Sigmoid colon (tissue), 4 donors: ENCODE measurements at regions not wholly inside any gene's neighbourhood (a gene's known extent, or its start where the extent isn't known, plus 50 kb on each side); places are given as distances from the start of the nearest gene placed in this dataset.

Experiments used
- EP300 ChIP-seq, 4 donors: sonication (generic); formaldehyde crosslinking; IDR thresholded peaks; one replicate each; pipeline ENCODE4 v1.6.1; 2017; ENCODE audit warnings: antibody characterized with exemption in 4 of 4
- POLR2A ChIP-seq, 2 donors: fragments of 450-650 bp; IDR thresholded peaks; one replicate each; pipeline ENCODE4 v1.6.1; 2016; ENCODE audit warnings: antibody characterized with exemption in 2 of 2, mild to moderate bottlenecking in 2 of 2, moderate library complexity in 2 of 2
- POLR2AphosphoS5 ChIP-seq, 4 donors: sonication (generic); formaldehyde crosslinking; IDR thresholded peaks; one replicate each; pipeline ENCODE4 v1.6.1; 2017; ENCODE audit warnings: antibody characterized with exemption in 4 of 4
- TF ChIP-seq, protein P1 (sequence below), 4 experiments: fragments of 450-650 bp in 3 of 4; fragments of 200-600 bp in 1 of 4; IDR thresholded peaks; one replicate each; pipeline ENCODE4 v1.5.1; 2016 to 2019; ENCODE audit warnings: antibody characterized with exemption in 4 of 4, mild to moderate bottlenecking in 3 of 4, moderate library complexity in 2 of 4

DNA sequence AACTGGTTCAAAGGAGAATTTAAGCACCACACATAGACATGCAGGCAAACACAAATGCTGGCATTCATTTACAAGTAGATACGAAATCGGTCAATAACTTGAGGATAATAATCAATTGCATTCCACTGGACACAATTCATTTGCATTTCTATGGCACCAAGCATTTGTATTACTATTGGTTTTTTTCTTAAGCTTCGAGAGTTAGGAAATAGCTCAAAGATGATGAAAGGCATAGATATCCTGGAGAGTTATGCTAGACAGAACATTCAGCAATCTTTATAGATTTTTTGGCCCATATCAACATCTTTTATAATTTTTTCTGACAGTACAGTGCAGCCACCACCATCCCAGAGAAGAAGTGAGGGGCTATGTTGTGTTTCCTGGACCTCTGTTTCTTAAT is 544.4 kb downstream of the MIAT start:
- TF ChIP-seq, protein P1, sequence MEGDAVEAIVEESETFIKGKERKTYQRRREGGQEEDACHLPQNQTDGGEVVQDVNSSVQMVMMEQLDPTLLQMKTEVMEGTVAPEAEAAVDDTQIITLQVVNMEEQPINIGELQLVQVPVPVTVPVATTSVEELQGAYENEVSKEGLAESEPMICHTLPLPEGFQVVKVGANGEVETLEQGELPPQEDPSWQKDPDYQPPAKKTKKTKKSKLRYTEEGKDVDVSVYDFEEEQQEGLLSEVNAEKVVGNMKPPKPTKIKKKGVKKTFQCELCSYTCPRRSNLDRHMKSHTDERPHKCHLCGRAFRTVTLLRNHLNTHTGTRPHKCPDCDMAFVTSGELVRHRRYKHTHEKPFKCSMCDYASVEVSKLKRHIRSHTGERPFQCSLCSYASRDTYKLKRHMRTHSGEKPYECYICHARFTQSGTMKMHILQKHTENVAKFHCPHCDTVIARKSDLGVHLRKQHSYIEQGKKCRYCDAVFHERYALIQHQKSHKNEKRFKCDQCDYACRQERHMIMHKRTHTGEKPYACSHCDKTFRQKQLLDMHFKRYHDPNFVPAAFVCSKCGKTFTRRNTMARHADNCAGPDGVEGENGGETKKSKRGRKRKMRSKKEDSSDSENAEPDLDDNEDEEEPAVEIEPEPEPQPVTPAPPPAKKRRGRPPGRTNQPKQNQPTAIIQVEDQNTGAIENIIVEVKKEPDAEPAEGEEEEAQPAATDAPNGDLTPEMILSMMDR (IDR thresholded peaks at IDR 0.05), result no peak
- TF ChIP-seq POLR2A (IDR thresholded peaks at IDR 0.05) (no peak), EP300 (IDR thresholded peaks at IDR 0.05) (no peak), POLR2AphosphoS5 (IDR thresholded peaks at IDR 0.05) (no peak)
